GM12878 (cell line): ENCODE measurements at regions not wholly inside any gene's neighbourhood (a gene's known extent, or its start where the extent isn't known, plus 50 kb on each side); places are given as distances from the start of the nearest gene placed in this dataset.

Source experiments
- ESRRA ChIP-seq: IDR thresholded peaks from 2 replicates; pipeline ENCODE4 v1.6.1; 2012; ENCODE audit warnings: mild to moderate bottlenecking, low read length, improper control_type of control experiment
- FOS ChIP-seq: IDR thresholded peaks from 3 replicates; pipeline ENCODE4 v1.6.1; 2011; ENCODE audit warnings: borderline replicate concordance; ENCODE audit not compliant: insufficient read length; ENCODE audit errors: extremely low read depth
- MAX ChIP-seq: IDR thresholded peaks from 2 replicates; pipeline ENCODE4 v1.6.1; 2012; ENCODE audit warnings: low read depth, low read length, improper control_type of control experiment
- MTA3 ChIP-seq: IDR thresholded peaks from 2 replicates; pipeline ENCODE4 v1.6.1; 2012; ENCODE audit warnings: low read length, inconsistent platforms, borderline replicate concordance
- POLR2A ChIP-seq: IDR thresholded peaks from 2 replicates; pipeline ENCODE4 v1.6.1; 2011; ENCODE audit warnings: low read depth, mild to moderate bottlenecking, low read length
- TCF7 ChIP-seq: IDR thresholded peaks from 2 replicates; pipeline ENCODE4 v1.6.1; 2014; ENCODE audit warnings: antibody characterized with exemption, borderline replicate concordance
- ZBTB33 ChIP-seq: fragments of 450-650 bp; IDR thresholded peaks from 2 replicates; pipeline ENCODE4 v1.6.1; 2017; ENCODE audit warnings: mild to moderate bottlenecking
- ZSCAN29 ChIP-seq: fragments of 450-650 bp; IDR thresholded peaks from 2 replicates; pipeline ENCODE4 v1.6.1; 2017; ENCODE audit warnings: mild to moderate bottlenecking, moderate library complexity

- TF ChIP-seq ZBTB33 (no peak), ESRRA (no peak), POLR2A (no peak), MAX (no peak), MTA3 (no peak), FOS (no peak), ZSCAN29 (no peak), TCF7 (no peak)
Observed at GRCh38 chr22:48876951-48877350, 950.7 kb downstream of the BRD1 start.
